PC-3 (cell line): ENCODE measurements at regions not wholly inside any gene's neighbourhood (a gene's known extent, or its start where the extent isn't known, plus 50 kb on each side); places are given as distances from the start of the nearest gene placed in this dataset.
A peak's percentile ranks its signal among the peaks of the same experiment; 100 is the strongest.

ENCODE experiments used
- CTCF ChIP-seq: fragments of 300-600 bp; sonication (generic); conservative IDR thresholded peaks from 2 replicates; pipeline ENCODE4 v1.5.1; 2017; ENCODE audit warnings: antibody characterized with exemption, low read depth, mild to moderate bottlenecking, low read length
- EZH2 ChIP-seq: fragments of 300-600 bp; sonication (generic); IDR thresholded peaks from one replicate; pipeline ENCODE4 v1.6.1; 2017; ENCODE audit warnings: antibody characterized with exemption, mild to moderate bottlenecking, low read length; ENCODE audit not compliant: unreplicated experiment

- TF ChIP-seq CTCF (0 out of 2 replicates have a peak, but pooled peaks have one; percentile 25), EZH2 (no peak)
These were observed 102.4 kb downstream of the ASB1 start for GRCh38 chr2:238528953-238529781.
